Loucy (cell line): ENCODE measurements at regions not wholly inside any gene's neighbourhood (a gene's known extent, or its start where the extent isn't known, plus 50 kb on each side); places are given as distances from the start of the nearest gene placed in this dataset.

Experiments used
- H2AFZ ChIP-seq: fragments of 200-600 bp; sonication (generic); 2 replicates; pipeline ENCODE4 v1.6.0; 2016; ENCODE audit warnings: antibody characterized with exemption, mild to moderate bottlenecking, low read length, moderate library complexity
- H3F3A ChIP-seq: fragments of 200-600 bp; 2 replicates; pipeline ENCODE4 v1.6.0; 2016; ENCODE audit warnings: antibody characterized with exemption, low read depth, mild to moderate bottlenecking
- H3K27me3 ChIP-seq: fragments of 200-600 bp; sonication (generic); 2 replicates; pipeline ENCODE4 v1.6.1; 2014; ENCODE audit warnings: low read length, mild to moderate bottlenecking; ENCODE audit not compliant: insufficient read depth, poor library complexity, severe bottlenecking
- H3K36me3 ChIP-seq: fragments of 200-600 bp; sonication (generic); 2 replicates; pipeline ENCODE4 v1.6.1; 2016; ENCODE audit warnings: low read length; ENCODE audit not compliant: insufficient read depth
- H3K4me1 ChIP-seq: fragments of 200-600 bp; sonication (generic); 2 replicates; pipeline ENCODE4 v1.5.1; 2014; ENCODE audit warnings: low read length, mild to moderate bottlenecking; ENCODE audit not compliant: insufficient read depth, poor library complexity, severe bottlenecking
- H3K4me2 ChIP-seq: fragments of 200-600 bp; sonication (generic); 2 replicates; pipeline ENCODE4 v1.6.0; 2014; ENCODE audit warnings: antibody characterized with exemption, low read length, low read depth, mild to moderate bottlenecking; ENCODE audit not compliant: poor library complexity, severe bottlenecking
- H3K4me3 ChIP-seq: fragments of 200-600 bp; sonication (generic); 2 replicates; pipeline ENCODE4 v1.5.1; 2014; ENCODE audit warnings: low read length, mild to moderate bottlenecking, mixed read lengths; ENCODE audit not compliant: poor library complexity, severe bottlenecking
- H3K79me2 ChIP-seq: fragments of 200-600 bp; sonication (generic); 2 replicates; pipeline ENCODE4 v1.6.1; 2014; ENCODE audit warnings: low read length; ENCODE audit not compliant: insufficient read depth
- H3K9ac ChIP-seq: fragments of 200-600 bp; sonication (generic); 2 replicates; pipeline ENCODE4 v1.6.0; 2014; ENCODE audit warnings: mild to moderate bottlenecking, low read depth, low read length, moderate library complexity; ENCODE audit not compliant: poor library complexity, severe bottlenecking
- H3K9me2 ChIP-seq: fragments of 200-600 bp; sonication (generic); replicated peaks from 2 replicates; pipeline ENCODE4 v1.6.1; 2016; ENCODE audit warnings: low read depth, low read length, mixed read lengths
- H3K9me3 ChIP-seq: fragments of 200-600 bp; sonication (generic); 2 replicates; pipeline ENCODE4 v1.6.1; 2014; ENCODE audit warnings: mild to moderate bottlenecking, antibody characterized with exemption, low read length, low read depth; ENCODE audit not compliant: insufficient read depth
- H4K20me1 ChIP-seq: fragments of 200-600 bp; sonication (generic); 2 replicates; pipeline ENCODE4 v1.6.0; 2014; ENCODE audit warnings: antibody characterized with exemption, low read length, mild to moderate bottlenecking; ENCODE audit not compliant: insufficient read depth, poor library complexity, severe bottlenecking
- EZH2phosphoT487 ChIP-seq: fragments of 200-600 bp; IDR thresholded peaks from 2 replicates; pipeline ENCODE4 v1.6.1; 2018; ENCODE audit warnings: antibody characterized with exemption, mild to moderate bottlenecking, moderate library complexity, borderline replicate concordance
- TF ChIP-seq, protein P1 (sequence below): fragments of 200-600 bp; sonication (generic); conservative IDR thresholded peaks from 2 replicates; pipeline ENCODE4 v1.5.1; 2014; ENCODE audit warnings: mild to moderate bottlenecking, antibody characterized with exemption, low read length

DNA sequence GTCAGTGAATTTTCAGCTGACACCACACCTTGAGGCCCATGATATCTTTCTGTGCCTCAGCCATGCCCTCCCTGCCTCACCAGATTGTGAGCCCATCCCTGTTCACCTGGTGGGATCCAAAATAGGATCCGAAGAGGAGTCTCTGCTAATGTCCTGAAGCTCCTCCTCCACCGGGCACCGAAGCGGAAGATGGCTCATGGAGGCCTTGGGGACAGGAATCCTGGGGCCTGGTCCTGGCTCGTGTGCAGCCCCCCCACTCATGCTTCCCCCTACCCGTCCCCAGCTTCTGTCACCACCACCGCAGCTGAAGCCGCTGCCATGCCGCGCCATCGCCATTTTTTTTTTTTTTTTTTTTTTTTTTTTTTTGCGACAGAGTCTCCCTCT is 1683.4 kb downstream of the TP53TG3F start:
- no peaks in the 10 kb centered on the region for H3K27me3 ChIP-seq
- H3K36me3 ChIP-seq, result no peaks in the 10 kb centered on the region
- H3K4me1 ChIP-seq, result no peaks in the 10 kb centered on the region
- no peak for TF ChIP-seq EZH2phosphoT487
- TF ChIP-seq, protein P1, sequence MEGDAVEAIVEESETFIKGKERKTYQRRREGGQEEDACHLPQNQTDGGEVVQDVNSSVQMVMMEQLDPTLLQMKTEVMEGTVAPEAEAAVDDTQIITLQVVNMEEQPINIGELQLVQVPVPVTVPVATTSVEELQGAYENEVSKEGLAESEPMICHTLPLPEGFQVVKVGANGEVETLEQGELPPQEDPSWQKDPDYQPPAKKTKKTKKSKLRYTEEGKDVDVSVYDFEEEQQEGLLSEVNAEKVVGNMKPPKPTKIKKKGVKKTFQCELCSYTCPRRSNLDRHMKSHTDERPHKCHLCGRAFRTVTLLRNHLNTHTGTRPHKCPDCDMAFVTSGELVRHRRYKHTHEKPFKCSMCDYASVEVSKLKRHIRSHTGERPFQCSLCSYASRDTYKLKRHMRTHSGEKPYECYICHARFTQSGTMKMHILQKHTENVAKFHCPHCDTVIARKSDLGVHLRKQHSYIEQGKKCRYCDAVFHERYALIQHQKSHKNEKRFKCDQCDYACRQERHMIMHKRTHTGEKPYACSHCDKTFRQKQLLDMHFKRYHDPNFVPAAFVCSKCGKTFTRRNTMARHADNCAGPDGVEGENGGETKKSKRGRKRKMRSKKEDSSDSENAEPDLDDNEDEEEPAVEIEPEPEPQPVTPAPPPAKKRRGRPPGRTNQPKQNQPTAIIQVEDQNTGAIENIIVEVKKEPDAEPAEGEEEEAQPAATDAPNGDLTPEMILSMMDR, result no peak
- no peak overlapping the region for H3K4me3 ChIP-seq
- H3F3A ChIP-seq, result no peaks in the 10 kb centered on the region
- no peaks in the 10 kb centered on the region for H4K20me1 ChIP-seq
- no peak overlapping the region for H3K4me2 ChIP-seq
- no peaks in the 10 kb centered on the region for H3K79me2 ChIP-seq
- peaks cover 3% of the 10 kb centered on the region; the same call in 1 of the 2 replicates for H3K9me3 ChIP-seq
- H2AFZ ChIP-seq, result no peak overlapping the region
- H3K9ac ChIP-seq, result no peak overlapping the region
- H3K9me2 ChIP-seq, result no peaks in the 10 kb centered on the region

DNA sequence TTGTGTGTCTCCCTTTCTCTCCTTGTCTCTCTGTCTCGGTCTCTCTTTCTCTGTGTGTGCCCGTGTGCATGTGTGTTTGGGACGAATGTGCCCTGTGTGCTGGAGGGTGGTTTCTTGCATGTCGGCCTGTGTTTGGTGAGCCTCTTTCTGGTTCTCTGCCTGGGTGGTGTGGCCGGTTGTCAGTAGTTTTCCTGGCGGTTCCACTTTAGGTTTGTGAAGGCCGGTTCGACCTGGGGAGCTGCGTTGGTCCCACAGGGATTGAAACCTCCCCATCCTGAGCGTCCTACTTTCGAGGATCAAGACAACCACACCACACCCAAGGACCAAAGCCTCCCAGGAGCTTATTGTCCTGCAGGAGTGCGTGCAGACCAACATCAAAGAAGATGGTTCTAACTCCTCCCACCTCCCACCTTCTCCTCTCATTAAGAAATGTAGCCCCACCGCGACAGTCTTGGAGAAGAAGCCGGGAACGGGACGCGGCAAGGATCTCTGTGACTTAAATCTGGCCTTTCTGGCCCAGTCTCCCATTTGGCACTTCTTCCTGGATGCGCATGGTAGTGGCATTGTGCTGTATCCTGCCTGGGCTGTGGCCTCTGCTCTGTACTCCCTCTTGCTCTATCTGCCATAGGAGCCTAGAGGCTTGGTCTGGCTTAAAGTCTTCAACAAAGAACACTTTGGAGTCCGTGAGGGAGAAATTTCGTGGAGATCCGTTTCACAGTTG is 1685.0 kb downstream of the TP53TG3F start:
- Histone ChIP-seq H3K36me3 (no peaks in the 10 kb centered on the region), H3K79me2 (no peaks in the 10 kb centered on the region), H3K27me3 (no peaks in the 10 kb centered on the region), H2AFZ (no peak overlapping the region), H3K9me3 (peaks cover 3% of the 10 kb centered on the region; the same call in 1 of the 2 replicates), H3F3A (no peaks in the 10 kb centered on the region), H3K9me2 (no peaks in the 10 kb centered on the region), H4K20me1 (no peaks in the 10 kb centered on the region), H3K4me2 (no peak overlapping the region), H3K4me3 (no peak overlapping the region), H3K4me1 (no peaks in the 10 kb centered on the region), H3K9ac (no peak overlapping the region)
- TF ChIP-seq EZH2phosphoT487, result no peak
- TF ChIP-seq, protein P1, result no peak

DNA sequence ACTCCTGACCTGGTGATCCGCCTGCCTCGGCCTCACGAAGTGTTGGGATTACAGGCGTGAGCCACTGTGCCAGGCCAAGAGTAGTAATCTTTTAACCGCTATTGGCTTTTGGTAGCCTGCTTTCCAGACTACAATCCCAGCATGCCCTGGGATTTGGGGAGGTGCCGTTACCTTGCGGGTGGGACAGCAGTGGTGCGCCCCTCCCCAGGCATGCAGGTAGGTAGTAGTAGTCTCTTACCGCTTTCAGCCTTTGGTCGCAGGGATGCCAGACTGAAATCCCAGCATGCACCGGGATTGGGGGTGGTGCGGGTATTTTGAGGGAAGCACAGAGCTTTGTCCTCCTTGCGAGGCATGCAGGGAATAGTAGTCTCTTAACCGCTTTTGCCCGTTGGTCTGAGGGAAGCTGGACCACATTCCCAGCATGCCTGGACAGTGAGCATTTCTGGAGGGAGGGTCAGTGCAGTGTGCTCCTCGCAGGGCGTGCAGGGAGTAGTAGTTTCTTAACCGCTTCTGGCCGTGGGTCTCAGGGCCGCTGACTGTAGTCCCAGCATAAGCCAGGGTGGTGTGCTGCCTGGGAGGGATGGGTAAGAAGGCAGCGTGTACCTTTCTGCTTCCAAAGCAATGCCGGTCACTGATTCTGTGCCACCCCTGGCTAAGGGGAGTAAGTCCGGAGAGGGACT is 1686.8 kb downstream of the TP53TG3F start:
- no peak overlapping the region for H3K4me3 ChIP-seq

More for the DNA sequence above, 1686.8 kb downstream of the TP53TG3F start:
- no peaks in the 10 kb centered on the region for H3K36me3 ChIP-seq
- H3K4me1 ChIP-seq, result no peaks in the 10 kb centered on the region
- H3K4me2 ChIP-seq, result no peak overlapping the region
- no peak overlapping the region for H2AFZ ChIP-seq
- no peaks in the 10 kb centered on the region for H4K20me1 ChIP-seq
- no peaks in the 10 kb centered on the region for H3K27me3 ChIP-seq
- H3K79me2 ChIP-seq, result no peaks in the 10 kb centered on the region
- H3K9me3 ChIP-seq, result peaks cover 3% of the 10 kb centered on the region; the same call in 1 of the 2 replicates
- H3K9ac ChIP-seq, result no peak overlapping the region
- TF ChIP-seq EZH2phosphoT487, result no peak
- TF ChIP-seq, protein P1, result no peak
- H3K9me2 ChIP-seq, result no peaks in the 10 kb centered on the region
- no peaks in the 10 kb centered on the region for H3F3A ChIP-seq
